Stimulated activated naive B cell treated with anti-CD40 and anti-IgM and Interleukin-4, amounts not matched to agents 10 μg/mL and 1 μg/mL and 100 μg/mL, for 72 hours (primary cell): ENCODE measurements at regions not wholly inside any gene's neighbourhood (a gene's known extent, or its start where the extent isn't known, plus 50 kb on each side); places are given as distances from the start of the nearest gene placed in this dataset.

Experiments used
- ATAC-seq, 2 donors: fragments of 150-1000 bp; cut with Tn5 transposase; replicated peaks; 2 replicates each; pipeline ENCODE4 v1.10.0; 2021; ENCODE audit warnings: moderate library complexity in 1 of 2
- DNase-seq: peaks from one replicate; pipeline ENCODE4 v3.0.0; 2021
- H3K27ac Mint-ChIP-seq: one replicate; pipeline ENCODE4 v1.8.0; 2022; ENCODE audit warnings: mild to moderate bottlenecking, mixed read lengths
- H3K27me3 Mint-ChIP-seq, 2 donors: one replicate each; pipeline ENCODE4 v1.8.0; 2022; ENCODE audit warnings: mixed read lengths in 2 of 2
- H3K36me3 Mint-ChIP-seq, 2 donors: one replicate each; pipeline ENCODE4 v1.8.0; 2022; ENCODE audit warnings: mixed read lengths in 2 of 2, mild to moderate bottlenecking in 1 of 2
- H3K4me1 Mint-ChIP-seq, 2 donors: one replicate each; pipeline ENCODE4 v1.8.0; 2022; ENCODE audit warnings: mixed read lengths in 2 of 2, mild to moderate bottlenecking in 1 of 2
- H3K4me3 Mint-ChIP-seq, 2 donors: one replicate each; pipeline ENCODE4 v1.8.0; 2022; ENCODE audit warnings: mild to moderate bottlenecking in 2 of 2, mixed read lengths in 2 of 2, moderate library complexity in 1 of 2
- H3K9me3 Mint-ChIP-seq, 2 donors: one replicate each; pipeline ENCODE4 v1.8.0; 2022; ENCODE audit warnings: mixed read lengths in 2 of 2, mild to moderate bottlenecking in 1 of 2

DNA sequence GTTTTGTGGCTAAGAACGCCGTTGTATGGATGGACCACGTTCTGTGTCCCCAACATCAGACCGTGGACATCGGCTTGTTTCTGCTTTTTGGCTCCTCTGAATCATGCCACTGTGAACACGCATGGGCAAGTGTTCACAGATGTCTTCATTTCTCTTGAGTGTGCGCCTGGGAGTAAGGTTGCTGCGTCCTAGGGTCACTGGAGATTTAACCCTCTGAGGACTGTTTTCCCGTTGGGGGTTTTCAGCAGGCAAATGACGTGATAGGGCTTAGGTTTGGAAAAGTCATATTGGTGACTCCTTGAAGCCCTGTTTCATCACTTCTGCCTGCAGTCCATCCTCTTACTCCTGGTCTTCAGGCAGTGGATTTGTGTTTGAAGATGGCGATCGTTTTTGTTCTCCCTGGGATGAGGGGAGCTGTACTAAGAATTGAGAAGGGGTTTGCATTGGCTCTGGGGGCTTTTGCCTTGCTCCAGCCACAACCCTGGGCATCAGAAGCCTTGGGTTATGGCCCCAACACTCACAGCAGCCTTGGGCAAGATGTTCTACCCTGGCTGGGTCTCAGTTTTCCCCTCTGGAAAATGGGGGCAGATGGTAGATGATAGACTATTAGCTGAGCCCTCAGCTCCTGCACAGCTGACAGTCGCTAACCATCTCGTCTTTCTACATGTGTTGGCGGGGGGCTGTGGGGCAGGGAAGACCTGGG, 67.2 kb upstream of the CIBAR2 start:
- peaks cover 55 to 59% of the 10 kb centered on the region in 2 donors for H3K27me3 Mint-ChIP-seq
- ATAC-seq = no peak
- H3K9me3 Mint-ChIP-seq = peaks cover 9 to 11% of the 10 kb centered on the region in 2 donors
- no peak overlapping the region for H3K4me3 Mint-ChIP-seq
- no peak overlapping the region for H3K27ac Mint-ChIP-seq
- H3K4me1 Mint-ChIP-seq = peaks cover 0 to 4% of the 10 kb centered on the region in 2 donors
- no peaks in the 10 kb centered on the region for H3K36me3 Mint-ChIP-seq
- DNase-seq = no peak

GRCh38 chr16:85180047-85180826, 68.0 kb upstream of the CIBAR2 start:
- Mint-ChIP-seq H3K4me1 (peaks cover 0 to 2% of the 10 kb centered on the region in 2 donors), H3K9me3 (peaks cover 16 to 18% of the 10 kb centered on the region in 2 donors), H3K36me3 (no peaks in the 10 kb centered on the region), H3K27ac (no peak overlapping the region), H3K27me3 (peaks cover 48 to 58% of the 10 kb centered on the region in 2 donors), H3K4me3 (no peak overlapping the region)
- DNase-seq = no peak
- ATAC-seq = no peak

DNA sequence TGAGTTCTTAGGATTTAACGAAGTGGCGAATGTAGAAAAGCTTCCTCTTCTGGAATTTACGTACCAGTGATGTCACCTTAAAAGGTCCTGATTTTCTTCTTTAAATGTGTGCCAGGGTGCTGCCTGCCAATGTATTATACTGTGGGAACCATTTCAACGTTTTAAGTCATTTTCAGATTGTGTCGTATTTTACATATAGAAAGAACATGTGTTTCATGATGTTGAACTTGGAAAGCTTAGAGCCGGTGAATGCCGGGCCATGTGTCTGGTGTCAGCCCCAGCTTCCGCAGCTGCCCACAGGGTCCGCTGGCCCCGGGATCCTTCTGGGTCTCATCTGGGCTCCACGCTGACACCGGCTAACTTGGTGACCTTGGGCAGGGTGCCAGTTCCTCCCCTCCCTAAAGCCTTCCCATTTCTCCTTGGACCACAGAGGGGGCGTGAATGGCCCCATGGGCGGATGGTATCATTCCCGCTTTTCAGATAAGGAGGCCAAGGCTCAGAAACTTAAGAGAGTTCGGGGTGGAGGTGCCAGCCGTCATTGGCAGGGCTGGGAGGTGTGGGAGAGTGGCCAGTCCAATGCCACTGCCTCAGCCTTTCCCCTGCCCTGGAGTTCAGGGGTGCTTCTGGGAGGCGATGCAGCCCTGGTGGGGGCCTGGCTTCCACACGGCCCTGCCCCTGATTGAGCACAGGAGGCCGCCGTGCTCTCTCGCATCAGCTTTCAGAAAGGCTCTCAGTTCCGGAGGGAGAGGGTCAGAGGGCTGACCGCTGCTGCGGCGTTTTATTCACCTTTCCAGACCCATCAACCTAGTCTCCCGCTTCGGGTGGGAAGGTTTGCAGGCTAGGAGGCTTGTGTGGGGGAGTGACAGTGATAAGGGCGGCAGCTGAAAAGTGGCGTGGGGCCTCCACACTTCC, 68.8 kb upstream of the CIBAR2 start:
- DNase-seq = no peak
- ATAC-seq = no peak
- Mint-ChIP-seq H3K27me3 (peaks cover 42 to 50% of the 10 kb centered on the region in 2 donors), H3K4me3 (no peak overlapping the region), H3K9me3 (peaks cover 16 to 18% of the 10 kb centered on the region in 2 donors), H3K36me3 (no peaks in the 10 kb centered on the region), H3K4me1 (peaks cover 0 to 2% of the 10 kb centered on the region in 2 donors), H3K27ac (no peak overlapping the region)

DNA sequence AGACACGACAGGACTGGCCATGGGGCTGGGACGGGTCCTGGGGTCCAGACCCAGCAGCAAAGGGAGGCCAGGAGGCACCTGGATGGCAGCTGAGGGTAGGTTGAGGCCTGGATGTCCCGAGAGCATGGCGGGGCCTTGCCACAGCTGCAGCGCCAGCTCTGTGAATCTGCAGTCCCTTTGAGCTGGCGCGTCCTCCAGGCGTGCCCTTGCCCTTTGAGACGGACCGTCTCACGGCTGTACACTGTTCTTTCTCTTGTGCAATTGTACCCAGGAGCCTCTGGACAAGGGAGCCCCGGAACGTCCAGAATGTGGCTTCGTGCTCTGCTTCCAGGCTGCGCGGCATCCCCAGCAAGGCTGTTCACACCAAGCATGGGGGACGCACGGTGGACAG, 69.5 kb upstream of the CIBAR2 start:
- Mint-ChIP-seq H3K36me3 (no peaks in the 10 kb centered on the region), H3K27ac (no peak overlapping the region), H3K27me3 (peaks cover 35 to 43% of the 10 kb centered on the region in 2 donors), H3K4me1 (peaks cover 0 to under 1% of the 10 kb centered on the region in 2 donors), H3K9me3 (peaks cover 16 to 18% of the 10 kb centered on the region in 2 donors), H3K4me3 (no peak overlapping the region)
- DNase-seq (no peak), ATAC-seq (no peak)

DNA sequence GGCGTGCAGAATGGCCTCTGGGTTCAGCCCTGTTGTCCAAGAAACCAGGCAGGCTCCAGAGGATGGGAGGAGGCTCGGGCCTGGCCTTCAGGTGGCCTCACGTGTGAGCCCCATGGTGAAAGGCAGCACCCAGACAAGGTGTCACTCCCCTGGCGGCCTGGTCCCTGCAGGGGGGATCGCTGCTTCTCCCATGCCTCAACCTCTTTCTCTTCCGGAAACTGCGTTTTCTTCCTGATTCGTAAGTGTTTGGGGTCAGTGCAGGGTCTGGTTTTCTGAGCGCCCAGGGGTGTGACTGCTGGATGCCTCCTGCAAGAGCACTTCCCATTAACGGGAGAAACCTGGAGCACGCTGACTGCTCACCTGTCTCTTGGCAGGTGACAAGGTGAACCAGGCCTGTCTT, 70.0 kb upstream of the CIBAR2 start:
- H3K27me3 Mint-ChIP-seq = peaks cover 30 to 46% of the 10 kb centered on the region in 2 donors
- H3K27ac Mint-ChIP-seq = no peak overlapping the region
- H3K4me1 Mint-ChIP-seq = no peaks in the 10 kb centered on the region
- no peak for DNase-seq
- H3K9me3 Mint-ChIP-seq = peaks cover 16 to 18% of the 10 kb centered on the region in 2 donors
- no peak overlapping the region for H3K4me3 Mint-ChIP-seq
- no peaks in the 10 kb centered on the region for H3K36me3 Mint-ChIP-seq
- ATAC-seq = no peak

DNA sequence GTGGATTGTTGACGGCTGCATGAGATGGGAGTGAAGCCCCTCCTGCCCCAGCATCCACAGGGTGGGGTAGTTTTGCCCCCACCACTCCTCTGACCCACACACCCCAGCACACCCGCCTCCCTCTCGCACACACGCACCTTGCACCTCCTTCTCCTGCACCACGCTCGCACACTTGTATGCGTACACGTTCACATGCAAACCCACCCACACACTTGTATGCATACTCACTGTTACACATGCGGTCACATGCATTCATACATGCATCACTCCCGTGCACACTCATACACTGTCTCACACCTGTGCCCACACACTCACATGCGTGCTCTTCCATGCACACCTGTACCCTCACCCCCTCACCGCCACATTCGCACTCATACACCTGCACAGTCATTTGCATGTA, 70.5 kb upstream of the CIBAR2 start:
- Mint-ChIP-seq H3K4me3 (no peak overlapping the region), H3K36me3 (no peaks in the 10 kb centered on the region), H3K27ac (no peak overlapping the region), H3K4me1 (no peaks in the 10 kb centered on the region), H3K9me3 (peaks cover 16 to 18% of the 10 kb centered on the region in 2 donors), H3K27me3 (peaks cover 25 to 42% of the 10 kb centered on the region in 2 donors)
- ATAC-seq (no peak), DNase-seq (no peak)

- H3K4me1 Mint-ChIP-seq = no peaks in the 10 kb centered on the region
- no peaks in the 10 kb centered on the region for H3K36me3 Mint-ChIP-seq
- no peak overlapping the region for H3K27ac Mint-ChIP-seq
- no peak overlapping the region for H3K4me3 Mint-ChIP-seq
- DNase-seq (no peak), ATAC-seq (no peak)
- H3K9me3 Mint-ChIP-seq = peaks cover 16 to 18% of the 10 kb centered on the region in 2 donors
- H3K27me3 Mint-ChIP-seq = peaks cover 21 to 39% of the 10 kb centered on the region in 2 donors
Measured at GRCh38 chr16:85183564-85183963, 71.3 kb upstream of the CIBAR2 start.

DNA sequence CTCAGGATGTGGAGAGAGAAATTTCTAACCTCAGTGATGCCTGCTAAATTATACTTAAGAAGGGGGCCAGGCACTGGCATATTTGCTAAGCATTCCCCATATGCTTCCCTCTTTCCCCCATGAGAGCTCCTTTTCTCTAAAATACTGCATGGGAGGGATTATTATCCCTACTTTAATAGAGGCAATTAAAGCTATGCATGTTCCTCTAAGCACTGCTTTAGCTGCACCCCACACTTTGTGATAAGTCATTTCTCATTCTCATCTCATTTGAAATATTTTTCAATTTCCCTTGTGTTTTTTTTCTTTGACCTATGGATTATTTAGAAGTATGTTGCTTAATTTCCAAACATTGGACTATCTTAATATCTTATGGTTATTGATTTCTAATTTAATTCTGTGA, 72.1 kb upstream of the CIBAR2 start:
- Mint-ChIP-seq H3K9me3 (peaks cover 20 to 22% of the 10 kb centered on the region in 2 donors), H3K4me3 (no peak overlapping the region)

DNA sequence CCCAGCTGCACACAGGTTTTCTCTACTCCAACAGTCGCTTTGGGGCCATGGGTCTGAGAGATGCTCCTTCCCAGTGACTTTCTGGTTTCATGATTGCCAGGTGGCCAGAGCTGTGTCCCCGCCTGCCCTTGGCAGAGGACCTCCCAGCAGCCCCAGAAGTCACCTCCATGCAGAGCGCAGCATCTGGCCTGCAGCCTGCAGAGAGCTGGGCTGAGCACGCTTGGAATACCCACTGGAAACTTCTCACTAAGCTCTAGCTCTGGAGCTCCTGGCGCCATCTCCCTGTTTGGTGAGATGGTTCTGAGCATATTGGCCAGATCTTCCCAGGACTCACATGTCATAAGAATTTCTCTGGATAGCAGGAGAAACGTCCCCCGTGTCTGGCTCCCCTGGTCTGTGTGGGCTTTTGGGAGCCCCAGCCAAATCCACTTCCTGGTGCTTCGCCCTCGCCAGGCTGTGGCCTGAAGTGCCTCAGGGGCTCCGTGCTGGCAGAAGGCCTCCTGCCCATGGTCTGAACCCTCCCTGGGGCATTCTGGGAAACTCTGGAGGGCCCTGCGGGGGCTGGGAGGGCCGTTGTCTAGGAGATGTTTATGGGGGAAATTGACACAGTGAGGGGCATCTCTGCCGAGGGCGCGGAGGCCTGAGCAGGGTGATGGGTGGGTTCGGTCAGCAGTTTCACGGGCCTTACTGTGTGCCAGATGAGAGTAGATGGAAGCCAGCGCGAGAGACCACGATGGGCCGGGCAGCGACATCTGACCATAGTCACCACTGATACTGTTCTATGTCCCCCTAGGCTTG, 73.2 kb upstream of the CIBAR2 start:
- no peak for DNase-seq
- H3K4me1 Mint-ChIP-seq = no peaks in the 10 kb centered on the region
- H3K4me3 Mint-ChIP-seq = no peak overlapping the region
- H3K36me3 Mint-ChIP-seq = no peaks in the 10 kb centered on the region
- peaks cover 14 to 44% of the 10 kb centered on the region in 2 donors for H3K27me3 Mint-ChIP-seq
- H3K9me3 Mint-ChIP-seq = peaks cover 22 to 23% of the 10 kb centered on the region in 2 donors
- ATAC-seq = no peak
- H3K27ac Mint-ChIP-seq = no peak overlapping the region

More for the DNA sequence above, 72.1 kb upstream of the CIBAR2 start:
- DNase-seq (no peak), ATAC-seq (no peak)
- no peak overlapping the region for H3K27ac Mint-ChIP-seq
- no peaks in the 10 kb centered on the region for H3K4me1 Mint-ChIP-seq
- H3K36me3 Mint-ChIP-seq = no peaks in the 10 kb centered on the region
- H3K27me3 Mint-ChIP-seq = peaks cover 16 to 40% of the 10 kb centered on the region in 2 donors

GRCh38 chr16:85187002-85187401, 74.7 kb upstream of the CIBAR2 start:
- H3K36me3 Mint-ChIP-seq = no peaks in the 10 kb centered on the region
- no peak overlapping the region for H3K27ac Mint-ChIP-seq
- no peak for ATAC-seq
- no peak for DNase-seq
- peaks cover 14 to 46% of the 10 kb centered on the region in 2 donors for H3K27me3 Mint-ChIP-seq
- no peak overlapping the region for H3K4me3 Mint-ChIP-seq
- H3K4me1 Mint-ChIP-seq = no peaks in the 10 kb centered on the region
- peaks cover 22 to 23% of the 10 kb centered on the region in 2 donors for H3K9me3 Mint-ChIP-seq

GRCh38 chr16:85187447-85187846, 75.2 kb upstream of the CIBAR2 start:
- ATAC-seq (no peak), DNase-seq (no peak)
- H3K4me1 Mint-ChIP-seq = no peaks in the 10 kb centered on the region
- no peaks in the 10 kb centered on the region for H3K36me3 Mint-ChIP-seq
- peaks cover 14 to 46% of the 10 kb centered on the region in 2 donors for H3K27me3 Mint-ChIP-seq
- H3K4me3 Mint-ChIP-seq = no peak overlapping the region
- H3K27ac Mint-ChIP-seq = no peak overlapping the region
- H3K9me3 Mint-ChIP-seq = peaks cover 22 to 23% of the 10 kb centered on the region in 2 donors

GRCh38 chr16:85187886-85188285, 75.6 kb upstream of the CIBAR2 start:
- ATAC-seq (no peak), DNase-seq (no peak)
- no peak overlapping the region for H3K4me3 Mint-ChIP-seq
- no peak overlapping the region for H3K27ac Mint-ChIP-seq
- peaks cover 21 to 23% of the 10 kb centered on the region in 2 donors for H3K9me3 Mint-ChIP-seq
- H3K36me3 Mint-ChIP-seq = no peaks in the 10 kb centered on the region
- H3K4me1 Mint-ChIP-seq = no peaks in the 10 kb centered on the region
- H3K27me3 Mint-ChIP-seq = peaks cover 12 to 43% of the 10 kb centered on the region in 2 donors

DNA sequence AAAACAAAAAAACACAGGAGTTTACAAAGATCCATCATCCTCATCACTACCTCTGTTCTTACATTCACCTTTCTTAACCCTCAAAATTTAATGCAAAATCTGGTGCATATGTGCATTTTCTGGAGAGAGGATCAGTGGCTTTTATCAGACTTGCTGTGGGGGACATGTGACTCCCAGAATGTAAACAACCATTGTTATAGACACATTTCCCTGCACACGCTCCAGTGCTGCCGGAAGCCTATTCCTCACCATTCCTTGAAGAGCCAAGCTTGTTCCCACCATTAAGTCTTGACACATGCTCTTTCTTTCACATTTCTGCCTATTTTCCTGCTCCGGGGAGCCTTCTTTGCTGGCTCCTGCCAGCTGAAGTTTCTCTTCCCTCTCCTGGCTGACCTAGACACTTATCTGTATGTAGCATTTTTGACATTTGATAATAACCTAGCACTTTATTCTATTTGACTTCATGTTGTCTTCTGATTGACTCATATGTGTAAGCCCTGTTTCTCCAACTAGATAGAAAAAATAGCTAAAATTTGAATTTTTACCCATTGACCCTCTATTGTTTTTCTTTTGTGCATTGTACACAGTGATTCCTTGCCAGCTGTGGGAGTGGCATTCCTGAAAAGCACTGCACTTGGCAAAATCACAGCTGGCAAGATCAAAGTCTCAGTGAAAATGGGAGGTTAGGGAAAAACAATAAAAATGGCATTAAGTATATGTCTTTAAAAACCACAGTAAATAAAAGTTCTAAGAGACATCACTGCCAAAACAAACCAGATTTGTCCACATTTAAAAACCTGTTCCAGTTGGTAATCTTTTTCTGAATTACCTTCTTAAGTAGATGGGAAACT, 76.8 kb upstream of the CIBAR2 start:
- H3K27me3 Mint-ChIP-seq = peaks cover 4 to 34% of the 10 kb centered on the region in 2 donors
- no peak overlapping the region for H3K4me3 Mint-ChIP-seq
- peaks cover 13 to 18% of the 10 kb centered on the region in 2 donors for H3K9me3 Mint-ChIP-seq
- H3K27ac Mint-ChIP-seq = no peak overlapping the region
- no peaks in the 10 kb centered on the region for H3K4me1 Mint-ChIP-seq
- H3K36me3 Mint-ChIP-seq = no peaks in the 10 kb centered on the region
- no peak for ATAC-seq
- no peak for DNase-seq
